ENCODE measurements at regions not wholly inside any gene's neighbourhood (a gene's known extent, or its start where the extent isn't known, plus 50 kb on each side); places are given as distances from the start of the nearest gene placed in this dataset.

DNA sequence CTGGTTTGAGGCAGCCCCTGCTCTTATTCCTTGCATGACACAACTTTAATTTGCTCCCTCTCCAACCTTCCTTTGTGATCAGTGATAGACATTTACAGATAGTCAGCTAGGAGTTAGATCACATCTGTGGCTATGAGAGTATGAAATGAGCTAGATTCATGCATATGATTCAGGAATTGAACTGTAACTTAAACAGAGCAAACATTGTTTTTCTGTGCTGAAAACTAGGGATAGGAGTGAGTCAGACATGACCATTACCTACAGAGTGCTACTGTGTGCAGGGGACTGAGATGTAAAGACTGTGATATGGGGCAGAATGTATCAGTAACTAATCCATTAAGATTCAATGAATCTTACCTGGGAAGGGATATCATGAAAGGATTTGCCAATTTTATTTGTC is 279.4 kb upstream of the SPTLC3 start:
- no peak overlapping the region for H3K4me3 ChIP-seq (ENCODE audit: low read depth, poor library complexity, severe bottlenecking)
- intact Hi-C loops (cut with DNase I; ENCODE audit: low total_unique reads) = no loop called here
- DNase-seq (ENCODE audit: low spot score in 2 of 2) = no peak
- TF ChIP-seq CTCF (IDR thresholded peaks at IDR 0.05) (no peak), POLR2A (IDR thresholded peaks at IDR 0.05) (no peak)

GRCh38 chr20:12733811-12734210 is 275.0 kb upstream of the SPTLC3 start:
- no peak overlapping the region for H3K4me3 ChIP-seq (ENCODE audit: low read depth, poor library complexity, severe bottlenecking)
- TF ChIP-seq POLR2A (IDR thresholded peaks at IDR 0.05) = no peak
- TF ChIP-seq CTCF (IDR thresholded peaks at IDR 0.05) = no peak
- DNase-seq (ENCODE audit: low spot score in 2 of 2) = no peak
- intact Hi-C loops (cut with DNase I; ENCODE audit: low total_unique reads) = no loop called here
- 43 to 49% methylated on average over 3 of the region's 3 CpGs for WGBS, 2 donors

DNA sequence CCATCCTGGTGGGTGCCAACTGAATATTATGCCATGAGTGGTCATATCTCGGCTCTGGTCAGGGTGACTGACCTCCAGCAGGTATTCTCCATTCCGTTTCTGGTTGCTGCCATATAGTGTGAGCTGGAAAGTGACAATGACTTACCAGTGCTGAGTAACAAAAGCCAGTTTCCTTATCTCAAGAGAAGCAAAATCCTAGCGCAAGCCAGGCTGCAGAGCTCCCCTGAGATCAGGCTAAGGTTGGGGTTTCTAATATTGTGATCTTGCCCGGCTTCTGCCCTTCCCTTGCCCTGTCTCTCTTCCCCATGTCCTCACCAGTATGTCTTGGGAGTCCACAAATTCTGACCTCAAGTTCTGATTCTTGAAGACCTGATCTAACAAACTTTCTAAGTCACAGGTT is 271.3 kb upstream of the SPTLC3 start:
- no peak for DNase-seq (ENCODE audit: low spot score in 2 of 2)
- H3K4me3 ChIP-seq (ENCODE audit: low read depth, poor library complexity, severe bottlenecking) = no peak overlapping the region
- intact Hi-C loops (cut with DNase I; ENCODE audit: low total_unique reads) = no loop called here
- TF ChIP-seq CTCF (IDR thresholded peaks at IDR 0.05) (no peak), POLR2A (IDR thresholded peaks at IDR 0.05) (no peak)
- whole genome bisulfite sequencing, 2 donors = 70 to 82% methylated on average over 4 of the region's 4 CpGs

DNA sequence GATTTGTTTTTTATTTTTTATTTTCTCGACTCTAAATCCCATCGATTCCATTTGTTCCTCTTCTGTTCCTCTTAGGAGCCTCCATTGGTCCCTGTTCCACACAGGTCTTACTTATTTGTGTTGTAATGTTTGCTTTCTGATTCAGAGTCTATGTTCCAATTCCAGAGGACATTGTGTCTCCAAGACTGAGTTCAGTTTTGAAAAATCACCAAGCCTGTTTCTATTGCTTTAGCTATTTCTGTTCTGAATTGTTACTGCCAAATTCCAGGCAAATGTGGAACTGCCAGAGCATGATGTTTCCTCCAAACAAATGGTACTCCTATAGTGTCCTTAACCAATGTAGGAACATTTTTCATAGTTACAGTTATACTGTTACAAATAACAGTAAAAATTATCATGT is 270.9 kb upstream of the SPTLC3 start:
- TF ChIP-seq CTCF (IDR thresholded peaks at IDR 0.05) (no peak), POLR2A (IDR thresholded peaks at IDR 0.05) (no peak)
- H3K4me3 ChIP-seq (ENCODE audit: low read depth, poor library complexity, severe bottlenecking) = no peak overlapping the region
- intact Hi-C loops (cut with DNase I; ENCODE audit: low total_unique reads) = no loop called here
- WGBS, 2 donors = 82 to 90% methylated on average over 2 of the region's 2 CpGs
- DNase-seq (ENCODE audit: low spot score in 2 of 2) = no peak

DNA sequence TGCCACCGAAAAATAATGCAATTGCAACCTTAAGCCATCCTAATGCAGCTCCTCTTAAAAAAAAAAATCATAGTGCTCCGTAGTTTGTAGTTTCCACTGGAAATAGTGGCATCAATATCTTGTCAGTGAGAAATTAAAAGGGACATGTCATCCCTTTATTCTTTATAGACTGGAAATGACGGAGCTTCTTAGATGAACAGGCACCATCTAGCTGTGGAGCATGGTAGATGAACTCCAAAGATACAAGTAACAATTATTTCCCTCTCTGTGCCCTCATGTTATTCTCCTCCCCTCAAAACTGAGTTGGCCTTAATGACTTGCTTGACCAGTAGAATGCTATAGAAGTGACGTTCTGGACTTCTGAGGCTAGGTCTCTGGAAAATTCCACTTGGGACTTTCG is 268.1 kb upstream of the SPTLC3 start:
- 82 to 83% methylated on average over 5 of the region's 5 CpGs for WGBS, 2 donors
- intact Hi-C loops (cut with DNase I; ENCODE audit: low total_unique reads) = no loop called here
- no peak for DNase-seq (ENCODE audit: low spot score in 2 of 2)
- H3K4me3 ChIP-seq (ENCODE audit: low read depth, poor library complexity, severe bottlenecking) = no peak overlapping the region
- no peak for TF ChIP-seq CTCF (IDR thresholded peaks at IDR 0.05)
- no peak for TF ChIP-seq POLR2A (IDR thresholded peaks at IDR 0.05)

DNA sequence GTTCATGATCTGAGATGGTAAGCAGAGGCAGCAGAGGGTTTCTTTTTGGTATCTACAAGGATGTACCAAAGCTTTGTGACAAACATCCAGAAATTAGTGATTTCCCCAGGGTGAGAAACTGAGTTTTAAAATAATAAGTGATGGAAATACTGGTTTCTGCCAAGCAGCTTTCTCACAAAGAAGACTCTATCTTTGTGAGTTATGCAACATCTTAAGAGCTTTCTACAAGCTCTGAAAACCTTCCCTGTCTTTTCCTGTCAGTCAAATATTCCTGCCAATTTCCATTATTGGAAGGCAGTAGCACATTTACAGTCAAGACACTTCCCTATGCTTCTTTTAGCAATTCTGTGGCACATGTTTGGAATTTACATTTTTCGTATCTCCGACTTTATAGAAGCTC is 264.7 kb upstream of the SPTLC3 start:
- intact Hi-C loops (cut with DNase I; ENCODE audit: low total_unique reads) = no loop called here
- TF ChIP-seq CTCF (IDR thresholded peaks at IDR 0.05) = no peak
- WGBS, 2 donors = 57 to 61% methylated on average over 2 of the region's 2 CpGs

More for the DNA sequence above, 264.7 kb upstream of the SPTLC3 start:
- no peak for DNase-seq (ENCODE audit: low spot score in 2 of 2)
- no peak overlapping the region for H3K4me3 ChIP-seq (ENCODE audit: low read depth, poor library complexity, severe bottlenecking)

All from lower leg skin (tissue), 4 donors.